Nephron progenitor cell (in vitro differentiated cells): ENCODE measurements at regions not wholly inside any gene's neighbourhood (a gene's known extent, or its start where the extent isn't known, plus 50 kb on each side); places are given as distances from the start of the nearest gene placed in this dataset.
"Not testable (repeated sequence)": the region's sequence is repeated elsewhere in the genome, so short reads cannot be mapped to it uniquely, and the experiment has no call there.

Source experiments
- DNase-seq: peaks from one replicate; pipeline ENCODE4 v3.0.0; 2021
- H3K27ac Mint-ChIP-seq: 2 replicates; pipeline ENCODE4 v1.8.0; 2021; ENCODE audit warnings: mild to moderate bottlenecking, moderate library complexity, mixed read lengths
- H3K27me3 Mint-ChIP-seq: 2 replicates; pipeline ENCODE4 v1.8.0; 2021; ENCODE audit warnings: mild to moderate bottlenecking, low read depth, mixed read lengths; ENCODE audit not compliant: poor library complexity
- H3K36me3 Mint-ChIP-seq: 2 replicates; pipeline ENCODE4 v1.8.0; 2021; ENCODE audit warnings: low read depth, mixed read lengths
- H3K4me1 Mint-ChIP-seq: 2 replicates; pipeline ENCODE4 v1.8.0; 2021; ENCODE audit warnings: mixed read lengths
- H3K4me3 Mint-ChIP-seq: 2 replicates; pipeline ENCODE4 v1.8.0; 2021; ENCODE audit warnings: mild to moderate bottlenecking, moderate library complexity, mixed read lengths
- H3K9me3 Mint-ChIP-seq: 2 replicates; pipeline ENCODE4 v1.8.0; 2021; ENCODE audit warnings: mild to moderate bottlenecking, moderate library complexity, mixed read lengths
- CTCF ChIP-seq: fragments of 200-600 bp; sonication (generic); IDR thresholded peaks from 2 replicates; pipeline ENCODE4 v1.5.0; 2021; ENCODE audit warnings: antibody characterized with exemption

GRCh38 chr6:157727629-157728182, 95.3 kb upstream of the SNX9 start:
- H3K4me1 Mint-ChIP-seq: peaks cover 16% of the 10 kb centered on the region
- H3K9me3 Mint-ChIP-seq: peaks cover 31% of the 10 kb centered on the region
- peaks cover 19% of the 10 kb centered on the region for H3K36me3 Mint-ChIP-seq
- no peak overlapping the region for H3K4me3 Mint-ChIP-seq
- H3K27ac Mint-ChIP-seq: no peak overlapping the region
- TF ChIP-seq CTCF: no peak
- no peak for DNase-seq
- H3K27me3 Mint-ChIP-seq: peaks cover 5% of the 10 kb centered on the region

- Mint-ChIP-seq H3K36me3 (peaks cover 19% of the 10 kb centered on the region), H3K4me3 (no peak overlapping the region), H3K27me3 (peaks cover 5% of the 10 kb centered on the region), H3K4me1 (peaks cover 10% of the 10 kb centered on the region), H3K9me3 (peaks cover 26% of the 10 kb centered on the region), H3K27ac (no peak overlapping the region)
- no peak for DNase-seq
- no peak for TF ChIP-seq CTCF
Observed at GRCh38 chr6:157728183-157728881, 94.7 kb upstream of the SNX9 start.

GRCh38 chr6:157731221-157731620, 91.8 kb upstream of the SNX9 start:
- Mint-ChIP-seq H3K4me3 (no peak overlapping the region), H3K36me3 (peaks cover 2% of the 10 kb centered on the region), H3K4me1 (no peaks in the 10 kb centered on the region), H3K27me3 (peaks cover 1% of the 10 kb centered on the region), H3K9me3 (peaks cover 3% of the 10 kb centered on the region), H3K27ac (no peak overlapping the region)
- no peak for TF ChIP-seq CTCF
- DNase-seq: no peak

- Mint-ChIP-seq H3K4me3 (no peak overlapping the region), H3K4me1 (no peaks in the 10 kb centered on the region), H3K9me3 (peaks cover 9% of the 10 kb centered on the region), H3K36me3 (no peaks in the 10 kb centered on the region), H3K27me3 (peaks cover 5% of the 10 kb centered on the region), H3K27ac (peak overlapping the region; percentile 54)
- no peak for DNase-seq
- TF ChIP-seq CTCF: no peak
Observed at GRCh38 chr6:157732007-157732406, 91.0 kb upstream of the SNX9 start.

GRCh38 chr6:157732416-157733161, 90.5 kb upstream of the SNX9 start:
- DNase-seq: no peak
- Mint-ChIP-seq H3K4me1 (no peaks in the 10 kb centered on the region), H3K27me3 (peaks cover 5% of the 10 kb centered on the region), H3K27ac (no peak overlapping the region), H3K4me3 (no peak overlapping the region), H3K9me3 (peaks cover 15% of the 10 kb centered on the region), H3K36me3 (no peaks in the 10 kb centered on the region)
- no peak for TF ChIP-seq CTCF

GRCh38 chr6:157736555-157736954, 86.5 kb upstream of the SNX9 start:
- not testable (repeated sequence) for H3K27me3 Mint-ChIP-seq, H3K4me3 Mint-ChIP-seq, DNase-seq, H3K4me1 Mint-ChIP-seq, H3K27ac Mint-ChIP-seq, H3K36me3 Mint-ChIP-seq
- peaks cover 33% of the 10 kb centered on the region for H3K9me3 Mint-ChIP-seq
